C4-2B (cell line): ENCODE measurements at regions not wholly inside any gene's neighbourhood (a gene's known extent, or its start where the extent isn't known, plus 50 kb on each side); places are given as distances from the start of the nearest gene placed in this dataset.

Experiments used
- ZFX ChIP-seq: fragments of 450-650 bp; IDR thresholded peaks from 2 replicates; pipeline ENCODE4 v1.6.1; 2017
- TF ChIP-seq, protein P1 (sequence below): fragments of 450-650 bp; conservative IDR thresholded peaks from 2 replicates; pipeline ENCODE4 v1.5.1; 2017; ENCODE audit warnings: mild to moderate bottlenecking

- TF ChIP-seq, protein P1, sequence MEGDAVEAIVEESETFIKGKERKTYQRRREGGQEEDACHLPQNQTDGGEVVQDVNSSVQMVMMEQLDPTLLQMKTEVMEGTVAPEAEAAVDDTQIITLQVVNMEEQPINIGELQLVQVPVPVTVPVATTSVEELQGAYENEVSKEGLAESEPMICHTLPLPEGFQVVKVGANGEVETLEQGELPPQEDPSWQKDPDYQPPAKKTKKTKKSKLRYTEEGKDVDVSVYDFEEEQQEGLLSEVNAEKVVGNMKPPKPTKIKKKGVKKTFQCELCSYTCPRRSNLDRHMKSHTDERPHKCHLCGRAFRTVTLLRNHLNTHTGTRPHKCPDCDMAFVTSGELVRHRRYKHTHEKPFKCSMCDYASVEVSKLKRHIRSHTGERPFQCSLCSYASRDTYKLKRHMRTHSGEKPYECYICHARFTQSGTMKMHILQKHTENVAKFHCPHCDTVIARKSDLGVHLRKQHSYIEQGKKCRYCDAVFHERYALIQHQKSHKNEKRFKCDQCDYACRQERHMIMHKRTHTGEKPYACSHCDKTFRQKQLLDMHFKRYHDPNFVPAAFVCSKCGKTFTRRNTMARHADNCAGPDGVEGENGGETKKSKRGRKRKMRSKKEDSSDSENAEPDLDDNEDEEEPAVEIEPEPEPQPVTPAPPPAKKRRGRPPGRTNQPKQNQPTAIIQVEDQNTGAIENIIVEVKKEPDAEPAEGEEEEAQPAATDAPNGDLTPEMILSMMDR, result no peak
- TF ChIP-seq ZFX, result no peak
Observed at GRCh38 chr21:9750341-9751086, 770.9 kb upstream of the TPTE start.
